Lower lobe of right lung (tissue), 2 donors: ENCODE measurements at regions not wholly inside any gene's neighbourhood (a gene's known extent, or its start where the extent isn't known, plus 50 kb on each side); places are given as distances from the start of the nearest gene placed in this dataset.

Experiments
- ATAC-seq, 2 donors: fragments of 200-7000 bp; cut with Tn5 transposase; one replicate each; pipeline ENCODE4 v1.9.1; 2020 to 2022; ENCODE audit warnings: mild to moderate bottlenecking in 2 of 2, moderate library complexity in 2 of 2
- DNase-seq: peaks from one replicate; pipeline ENCODE4 v3.0.0-alpha.2; 2020
- H3K27ac ChIP-seq: fragments of 200-600 bp; one replicate; pipeline ENCODE4 v1.8.0; 2022
- H3K27me3 ChIP-seq: fragments of 200-600 bp; one replicate; pipeline ENCODE4 v1.8.0; 2022; ENCODE audit warnings: low read depth
- H3K36me3 ChIP-seq: fragments of 200-600 bp; one replicate; pipeline ENCODE4 v1.8.0; 2022; ENCODE audit warnings: mild to moderate bottlenecking
- H3K4me1 ChIP-seq: fragments of 200-600 bp; one replicate; pipeline ENCODE4 v1.8.0; 2022
- H3K4me3 ChIP-seq: fragments of 200-600 bp; one replicate; pipeline ENCODE4 v1.8.0; 2022; ENCODE audit warnings: mild to moderate bottlenecking
- H3K9me3 ChIP-seq: fragments of 200-600 bp; one replicate; pipeline ENCODE4 v1.8.0; 2022
- CTCF ChIP-seq: fragments of 200-600 bp; IDR thresholded peaks from one replicate; pipeline ENCODE4 v1.8.0; 2022; ENCODE audit warnings: antibody characterized with exemption, mild to moderate bottlenecking
- intact Hi-C: fragments of 100-400 bp; cut with DNase I; formaldehyde crosslinking; loops from one replicate; pipeline ENCODE4 v1.11.0; 2022
- donor health status: DM: no; HTN: yes; CAD: no; lungs with severe emphysema.

- intact Hi-C loops = no loop called here
- Histone ChIP-seq H3K27me3 (no peaks in the 10 kb centered on the region), H3K9me3 (no peaks in the 10 kb centered on the region), H3K4me3 (no peak overlapping the region), H3K36me3 (no peaks in the 10 kb centered on the region), H3K27ac (no peak overlapping the region), H3K4me1 (no peaks in the 10 kb centered on the region)
- no peak for ATAC-seq
- TF ChIP-seq CTCF = no peak
- no peak for DNase-seq
Observed at GRCh38 chr5:53191548-53192165, 82.1 kb upstream of the MOCS2 start.

- no peaks in the 10 kb centered on the region for H3K4me1 ChIP-seq
- ATAC-seq (no peak), DNase-seq (no peak)
- H3K4me3 ChIP-seq = no peak overlapping the region
- TF ChIP-seq CTCF = no peak
- no peaks in the 10 kb centered on the region for H3K27me3 ChIP-seq
- no peak overlapping the region for H3K27ac ChIP-seq
- no peaks in the 10 kb centered on the region for H3K9me3 ChIP-seq
- no peaks in the 10 kb centered on the region for H3K36me3 ChIP-seq
- intact Hi-C loops = no loop called here
Observed at GRCh38 chr5:53194086-53194485, 84.5 kb upstream of the MOCS2 start.

GRCh38 chr5:53199882-53200281 is 90.3 kb upstream of the MOCS2 start:
- intact Hi-C loops = no loop called here
- DNase-seq = no peak
- Histone ChIP-seq H3K27ac (no peak overlapping the region), H3K9me3 (no peaks in the 10 kb centered on the region), H3K4me1 (no peaks in the 10 kb centered on the region), H3K27me3 (no peaks in the 10 kb centered on the region), H3K4me3 (no peak overlapping the region), H3K36me3 (no peaks in the 10 kb centered on the region)
- TF ChIP-seq CTCF = no peak
- ATAC-seq = no peak

- Histone ChIP-seq H3K4me1 (no peaks in the 10 kb centered on the region), H3K36me3 (no peaks in the 10 kb centered on the region), H3K9me3 (no peaks in the 10 kb centered on the region), H3K4me3 (no peak overlapping the region), H3K27me3 (no peaks in the 10 kb centered on the region), H3K27ac (no peak overlapping the region)
- DNase-seq (no peak), ATAC-seq (no peak)
- intact Hi-C loops = no loop called here
- TF ChIP-seq CTCF = no peak
Observed at GRCh38 chr5:53200306-53200705, 90.7 kb upstream of the MOCS2 start.

- no peaks in the 10 kb centered on the region for H3K9me3 ChIP-seq
- no peaks in the 10 kb centered on the region for H3K27me3 ChIP-seq
- H3K4me3 ChIP-seq = no peak overlapping the region
- no peaks in the 10 kb centered on the region for H3K36me3 ChIP-seq
- intact Hi-C loops = no loop called here
- ATAC-seq (no peak), DNase-seq (no peak)
- TF ChIP-seq CTCF = no peak
- no peaks in the 10 kb centered on the region for H3K4me1 ChIP-seq
- H3K27ac ChIP-seq = no peak overlapping the region
Observed at GRCh38 chr5:53201746-53202145, 92.2 kb upstream of the MOCS2 start.

GRCh38 chr5:53206562-53206961 is 97.0 kb upstream of the MOCS2 start:
- TF ChIP-seq CTCF = no peak
- DNase-seq (no peak), ATAC-seq (no peak)
- Histone ChIP-seq H3K4me3 (no peak overlapping the region), H3K36me3 (no peaks in the 10 kb centered on the region), H3K9me3 (no peaks in the 10 kb centered on the region), H3K4me1 (no peaks in the 10 kb centered on the region), H3K27me3 (no peaks in the 10 kb centered on the region), H3K27ac (no peak overlapping the region)
- intact Hi-C loops = no loop called here
